ENCODE measurements at regions not wholly inside any gene's neighbourhood (a gene's known extent, or its start where the extent isn't known, plus 50 kb on each side); places are given as distances from the start of the nearest gene placed in this dataset.

DNA sequence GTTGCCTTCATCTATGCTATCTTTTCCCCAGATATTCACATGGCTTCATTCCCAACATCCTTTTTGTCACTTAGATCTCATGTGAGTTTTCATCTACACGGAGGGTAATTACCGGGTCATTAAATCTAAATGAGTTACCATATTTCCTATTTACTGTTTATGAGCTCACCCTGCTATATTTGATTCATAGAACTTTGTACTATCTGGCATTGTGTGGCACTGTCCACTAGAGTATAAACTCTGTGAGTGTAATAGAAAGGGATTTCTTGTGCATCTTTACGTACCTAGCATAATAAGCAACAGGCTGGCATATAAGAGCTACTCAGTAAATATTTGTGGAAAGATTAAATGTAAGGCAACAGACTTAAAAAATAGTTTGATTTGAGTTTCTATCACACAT lies 86.1 kb upstream of the LMO3 start:
- TF ChIP-seq, protein P1, sequence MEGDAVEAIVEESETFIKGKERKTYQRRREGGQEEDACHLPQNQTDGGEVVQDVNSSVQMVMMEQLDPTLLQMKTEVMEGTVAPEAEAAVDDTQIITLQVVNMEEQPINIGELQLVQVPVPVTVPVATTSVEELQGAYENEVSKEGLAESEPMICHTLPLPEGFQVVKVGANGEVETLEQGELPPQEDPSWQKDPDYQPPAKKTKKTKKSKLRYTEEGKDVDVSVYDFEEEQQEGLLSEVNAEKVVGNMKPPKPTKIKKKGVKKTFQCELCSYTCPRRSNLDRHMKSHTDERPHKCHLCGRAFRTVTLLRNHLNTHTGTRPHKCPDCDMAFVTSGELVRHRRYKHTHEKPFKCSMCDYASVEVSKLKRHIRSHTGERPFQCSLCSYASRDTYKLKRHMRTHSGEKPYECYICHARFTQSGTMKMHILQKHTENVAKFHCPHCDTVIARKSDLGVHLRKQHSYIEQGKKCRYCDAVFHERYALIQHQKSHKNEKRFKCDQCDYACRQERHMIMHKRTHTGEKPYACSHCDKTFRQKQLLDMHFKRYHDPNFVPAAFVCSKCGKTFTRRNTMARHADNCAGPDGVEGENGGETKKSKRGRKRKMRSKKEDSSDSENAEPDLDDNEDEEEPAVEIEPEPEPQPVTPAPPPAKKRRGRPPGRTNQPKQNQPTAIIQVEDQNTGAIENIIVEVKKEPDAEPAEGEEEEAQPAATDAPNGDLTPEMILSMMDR (conservative IDR thresholded peaks at IDR 0.05; ENCODE audit: low read length), result no peak
- TF ChIP-seq EZH2phosphoT487 (IDR thresholded peaks at IDR 0.05; ENCODE audit: borderline replicate concordance), result no peak
